GM13976 (cell line): ENCODE measurements at regions not wholly inside any gene's neighbourhood (a gene's known extent, or its start where the extent isn't known, plus 50 kb on each side); places are given as distances from the start of the nearest gene placed in this dataset.

Experiments used
- DNase-seq: peaks from one replicate; pipeline ENCODE4 v3.0.0; 2012; ENCODE audit warnings: low spot score
- CTCF ChIP-seq: IDR thresholded peaks from 2 replicates; pipeline ENCODE4 v1.5.1; 2012; ENCODE audit warnings: borderline replicate concordance, mild to moderate bottlenecking; ENCODE audit not compliant: insufficient read depth; ENCODE audit errors: extremely low read depth, missing control alignments, control extremely low read depth
- in situ Hi-C: fragments of 300-500 bp; cut with MboI; formaldehyde crosslinking; loops from one replicate; pipeline ENCODE4 v1.12.0; 2022; ENCODE audit warnings: low sequenced_read_pairs, mixed read lengths, inconsistent platforms; ENCODE audit not compliant: unreplicated experiment

- in situ Hi-C loops: no loop called here
- no peak for DNase-seq
- TF ChIP-seq CTCF: no peak
These were observed 85.2 kb upstream of the PCDH8 start for GRCh38 chr13:52933547-52934210.

GRCh38 chr13:52933099-52933498, 84.7 kb upstream of the PCDH8 start:
- no peak for DNase-seq
- no peak for TF ChIP-seq CTCF
- in situ Hi-C loops: no loop called here

- no peak for TF ChIP-seq CTCF
- no peak for DNase-seq
- in situ Hi-C loops: no loop called here
These were observed 84.2 kb upstream of the PCDH8 start for GRCh38 chr13:52932649-52933048.

GRCh38 chr13:52931539-52932431, 83.3 kb upstream of the PCDH8 start:
- in situ Hi-C loops: no loop called here
- no peak for DNase-seq
- TF ChIP-seq CTCF: no peak

- no peak for TF ChIP-seq CTCF
- no peak for DNase-seq
- in situ Hi-C loops: no loop called here
These were observed 82.7 kb upstream of the PCDH8 start for GRCh38 chr13:52931131-52931530.

- DNase-seq: no peak
- no peak for TF ChIP-seq CTCF
- in situ Hi-C loops: no loop called here
These were observed 81.4 kb upstream of the PCDH8 start for GRCh38 chr13:52929846-52930245.
